SKM-1 (cell line): ENCODE measurements at regions not wholly inside any gene's neighbourhood (a gene's known extent, or its start where the extent isn't known, plus 50 kb on each side); places are given as distances from the start of the nearest gene placed in this dataset.

Experiments used
- DNase-seq: peaks from one replicate; lab custom pipeline; 2025; ENCODE audit not compliant: unreplicated experiment; lab: John Stamatoyannopoulos, UW

- no peak for DNase-seq
These were observed 639.7 kb upstream of the USP24 start for GRCh38 chr1:55854911-55855310.

- no peak for DNase-seq
These were observed 633.7 kb upstream of the USP24 start for GRCh38 chr1:55848906-55849305.

GRCh38 chr1:55846051-55846450 is 630.9 kb upstream of the USP24 start:
- DNase-seq = no peak

GRCh38 chr1:55844322-55844721 is 629.2 kb upstream of the USP24 start:
- no peak for DNase-seq

GRCh38 chr1:55839626-55840025 is 624.5 kb upstream of the USP24 start:
- no peak for DNase-seq

GRCh38 chr1:55839221-55839620 is 624.1 kb upstream of the USP24 start:
- DNase-seq = no peak

GRCh38 chr1:55836086-55836485 is 620.9 kb upstream of the USP24 start:
- no peak for DNase-seq

- no peak for DNase-seq
These were observed 618.4 kb upstream of the USP24 start for GRCh38 chr1:55833529-55834091.

GRCh38 chr1:55831759-55832158 is 616.6 kb upstream of the USP24 start:
- no peak for DNase-seq

GRCh38 chr1:55828044-55828443 is 612.9 kb upstream of the USP24 start:
- no peak for DNase-seq

GRCh38 chr1:55827350-55827749 is 612.2 kb upstream of the USP24 start:
- DNase-seq = no peak

- DNase-seq = no peak
These were observed 611.4 kb upstream of the USP24 start for GRCh38 chr1:55826381-55827080.

GRCh38 chr1:55825461-55825860 is 610.3 kb upstream of the USP24 start:
- DNase-seq = no peak

- no peak for DNase-seq
These were observed 609.1 kb upstream of the USP24 start for GRCh38 chr1:55824251-55824640.

GRCh38 chr1:55823541-55824250 is 608.5 kb upstream of the USP24 start:
- no peak for DNase-seq

GRCh38 chr1:55822891-55823290 is 607.7 kb upstream of the USP24 start:
- no peak for DNase-seq

GRCh38 chr1:55821234-55821633 is 606.1 kb upstream of the USP24 start:
- no peak for DNase-seq

- DNase-seq = no peak
These were observed 605.3 kb upstream of the USP24 start for GRCh38 chr1:55820501-55820900.

- DNase-seq = no peak
These were observed 603.8 kb upstream of the USP24 start for GRCh38 chr1:55819011-55819410.

GRCh38 chr1:55816456-55817426 is 601.6 kb upstream of the USP24 start:
- DNase-seq = no peak

- no peak for DNase-seq
These were observed 600.7 kb upstream of the USP24 start for GRCh38 chr1:55815745-55816455.
